ENCODE measurements at regions not wholly inside any gene's neighbourhood (a gene's known extent, or its start where the extent isn't known, plus 50 kb on each side); places are given as distances from the start of the nearest gene placed in this dataset.

- H3K27me3 ChIP-seq, result no peaks in the 10 kb centered on the region
- DNase-seq (ENCODE audit: low spot score in 2 of 2), result no peak
- H3K9me3 ChIP-seq, result no peaks in the 10 kb centered on the region
- H3K27ac ChIP-seq, result no peak overlapping the region
- TF ChIP-seq POLR2A (IDR thresholded peaks at IDR 0.05) (no peak), POLR2AphosphoS5 (IDR thresholded peaks at IDR 0.05) (no peak)
- TF ChIP-seq, protein P1, sequence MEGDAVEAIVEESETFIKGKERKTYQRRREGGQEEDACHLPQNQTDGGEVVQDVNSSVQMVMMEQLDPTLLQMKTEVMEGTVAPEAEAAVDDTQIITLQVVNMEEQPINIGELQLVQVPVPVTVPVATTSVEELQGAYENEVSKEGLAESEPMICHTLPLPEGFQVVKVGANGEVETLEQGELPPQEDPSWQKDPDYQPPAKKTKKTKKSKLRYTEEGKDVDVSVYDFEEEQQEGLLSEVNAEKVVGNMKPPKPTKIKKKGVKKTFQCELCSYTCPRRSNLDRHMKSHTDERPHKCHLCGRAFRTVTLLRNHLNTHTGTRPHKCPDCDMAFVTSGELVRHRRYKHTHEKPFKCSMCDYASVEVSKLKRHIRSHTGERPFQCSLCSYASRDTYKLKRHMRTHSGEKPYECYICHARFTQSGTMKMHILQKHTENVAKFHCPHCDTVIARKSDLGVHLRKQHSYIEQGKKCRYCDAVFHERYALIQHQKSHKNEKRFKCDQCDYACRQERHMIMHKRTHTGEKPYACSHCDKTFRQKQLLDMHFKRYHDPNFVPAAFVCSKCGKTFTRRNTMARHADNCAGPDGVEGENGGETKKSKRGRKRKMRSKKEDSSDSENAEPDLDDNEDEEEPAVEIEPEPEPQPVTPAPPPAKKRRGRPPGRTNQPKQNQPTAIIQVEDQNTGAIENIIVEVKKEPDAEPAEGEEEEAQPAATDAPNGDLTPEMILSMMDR (IDR thresholded peaks at IDR 0.05), result no peak
- intact Hi-C loops (cut with DNase I; ENCODE audit: low total_unique reads), result no loop called here
- H3K36me3 ChIP-seq, result no peaks in the 10 kb centered on the region
- H3K4me1 ChIP-seq, result peaks cover 0 to 4% of the 10 kb centered on the region in 2 donors
- no peak overlapping the region for H3K4me3 ChIP-seq
Observed at GRCh38 chr10:88154596-88155250, 291.3 kb downstream of the PTEN start.

- no peaks in the 10 kb centered on the region for H3K9me3 ChIP-seq
- no peak for DNase-seq (ENCODE audit: low spot score in 2 of 2)
- H3K27me3 ChIP-seq, result no peaks in the 10 kb centered on the region
- H3K4me3 ChIP-seq, result no peak overlapping the region
- intact Hi-C loops (cut with DNase I; ENCODE audit: low total_unique reads), result no loop called here
- no peaks in the 10 kb centered on the region for H3K36me3 ChIP-seq
- peaks cover 0 to 4% of the 10 kb centered on the region in 2 donors for H3K4me1 ChIP-seq
- H3K27ac ChIP-seq, result no peak overlapping the region
- no peak for TF ChIP-seq POLR2AphosphoS5 (IDR thresholded peaks at IDR 0.05)
- TF ChIP-seq POLR2A (IDR thresholded peaks at IDR 0.05), result no peak
- TF ChIP-seq, protein P1 (IDR thresholded peaks at IDR 0.05), result no peak
Observed at GRCh38 chr10:88156341-88156740, 292.9 kb downstream of the PTEN start.

GRCh38 chr10:88157981-88158465 is 294.6 kb downstream of the PTEN start:
- Histone ChIP-seq H3K4me1 (peaks cover 0 to 4% of the 10 kb centered on the region in 2 donors), H3K27ac (peak overlapping the region; percentile 68 to 78), H3K9me3 (no peaks in the 10 kb centered on the region), H3K36me3 (no peaks in the 10 kb centered on the region), H3K27me3 (no peaks in the 10 kb centered on the region), H3K4me3 (no peak overlapping the region)
- intact Hi-C loops (cut with DNase I; ENCODE audit: low total_unique reads), result no loop called here
- no peak for DNase-seq (ENCODE audit: low spot score in 2 of 2)
- TF ChIP-seq, protein P1 (IDR thresholded peaks at IDR 0.05), result no peak
- no peak for TF ChIP-seq POLR2A (IDR thresholded peaks at IDR 0.05)
- TF ChIP-seq POLR2AphosphoS5 (IDR thresholded peaks at IDR 0.05), result peak in 1 of 3 donors; percentile 49

DNA sequence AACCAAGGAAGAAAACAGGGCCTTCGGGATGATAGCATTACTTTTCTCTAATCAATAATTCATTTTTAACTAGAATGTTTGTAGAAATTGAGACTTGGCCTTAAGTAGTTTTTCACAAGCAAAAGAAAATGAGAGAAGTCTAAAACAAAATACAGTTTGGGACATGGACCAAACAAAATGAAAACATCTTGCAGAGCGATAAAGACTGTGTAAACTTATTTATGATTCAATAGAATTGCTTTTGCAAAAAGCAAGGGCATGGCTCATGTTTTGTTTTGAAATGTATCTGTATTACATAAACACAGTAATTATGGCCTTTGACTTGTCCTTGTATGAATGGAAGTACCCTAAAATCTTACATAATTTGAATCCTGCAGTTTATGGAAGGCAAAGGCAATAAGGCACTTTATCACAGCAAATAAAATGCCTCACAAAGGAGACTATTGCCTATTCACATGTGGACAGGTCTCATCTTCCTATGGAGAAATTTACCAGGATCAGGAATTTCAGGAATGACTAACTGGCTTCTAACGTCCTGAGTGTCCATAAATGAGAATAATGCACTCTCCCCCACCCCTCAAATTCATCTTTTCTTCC is 295.2 kb downstream of the PTEN start:
- intact Hi-C loops (cut with DNase I; ENCODE audit: low total_unique reads), result no loop called here
- peaks cover 0 to 4% of the 10 kb centered on the region in 2 donors for H3K4me1 ChIP-seq
- no peaks in the 10 kb centered on the region for H3K36me3 ChIP-seq
- no peak overlapping the region for H3K4me3 ChIP-seq
- DNase-seq (ENCODE audit: low spot score in 2 of 2), result no peak
- H3K9me3 ChIP-seq, result no peaks in the 10 kb centered on the region
- peak overlapping the region; percentile 41 to 68 for H3K27ac ChIP-seq
- TF ChIP-seq POLR2AphosphoS5 (IDR thresholded peaks at IDR 0.05) (no peak), POLR2A (IDR thresholded peaks at IDR 0.05) (no peak)
- TF ChIP-seq, protein P1 (IDR thresholded peaks at IDR 0.05), result no peak
- H3K27me3 ChIP-seq, result no peaks in the 10 kb centered on the region

- Histone ChIP-seq H3K36me3 (no peaks in the 10 kb centered on the region), H3K4me1 (peaks cover 0 to 4% of the 10 kb centered on the region in 2 donors), H3K4me3 (no peak overlapping the region), H3K9me3 (no peaks in the 10 kb centered on the region), H3K27me3 (no peaks in the 10 kb centered on the region), H3K27ac (peak overlapping the region; percentile 41 to 68)
- TF ChIP-seq POLR2AphosphoS5 (IDR thresholded peaks at IDR 0.05) (no peak), POLR2A (IDR thresholded peaks at IDR 0.05) (no peak)
- TF ChIP-seq, protein P1 (IDR thresholded peaks at IDR 0.05), result no peak
- no peak for DNase-seq (ENCODE audit: low spot score in 2 of 2)
- intact Hi-C loops (cut with DNase I; ENCODE audit: low total_unique reads), result no loop called here
Observed at GRCh38 chr10:88159127-88159829, 295.9 kb downstream of the PTEN start.
